GM12801 (cell line): ENCODE measurements at regions not wholly inside any gene's neighbourhood (a gene's known extent, or its start where the extent isn't known, plus 50 kb on each side); places are given as distances from the start of the nearest gene placed in this dataset.

Experiments
- CTCF ChIP-seq: IDR thresholded peaks from one replicate; pipeline ENCODE4 v1.5.1; 2011; ENCODE audit warnings: control low read depth; ENCODE audit not compliant: insufficient read length; ENCODE audit errors: extremely low read depth

DNA sequence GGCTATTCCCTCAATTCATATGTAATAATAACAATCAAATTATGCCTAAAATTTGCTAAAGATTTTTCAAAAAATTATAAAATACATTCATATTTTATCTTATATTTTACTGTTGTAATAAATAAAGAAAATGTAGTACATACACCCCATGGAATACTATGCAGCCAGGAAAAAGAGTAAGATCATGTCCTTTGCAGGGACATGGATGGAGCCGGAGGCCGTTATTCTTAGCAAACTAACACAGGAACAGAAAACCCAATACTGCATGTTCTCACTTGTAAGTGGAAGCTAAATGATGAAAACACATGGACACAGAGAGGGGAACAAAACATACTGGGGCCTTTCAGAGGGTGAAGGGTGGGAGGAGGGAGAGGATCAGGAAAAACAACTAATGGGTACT, 584.2 kb upstream of the MMS22L start:
- TF ChIP-seq CTCF, result no peak

DNA sequence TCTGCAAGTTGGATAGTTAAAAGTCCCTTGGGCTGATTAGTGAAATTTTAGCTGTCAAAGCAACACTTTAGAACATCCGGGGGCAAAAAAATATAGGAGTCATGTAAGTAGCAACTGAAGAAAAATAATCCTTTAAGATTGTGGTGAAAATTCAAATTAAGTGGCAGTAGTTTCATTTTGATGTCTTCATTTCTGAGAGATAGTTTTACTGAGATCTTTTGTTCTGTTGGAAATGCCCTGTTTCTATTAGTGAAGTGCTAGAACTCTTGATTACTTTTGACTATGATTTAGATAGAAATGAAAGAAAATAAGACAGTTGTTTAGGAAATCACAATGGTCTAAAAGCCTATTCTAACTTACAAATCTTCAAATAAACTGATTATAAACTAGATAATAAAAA, 587.3 kb upstream of the MMS22L start:
- TF ChIP-seq CTCF, result no peak

- no peak for TF ChIP-seq CTCF
These were observed 593.7 kb upstream of the MMS22L start for GRCh38 chr6:97876711-97877110.

DNA sequence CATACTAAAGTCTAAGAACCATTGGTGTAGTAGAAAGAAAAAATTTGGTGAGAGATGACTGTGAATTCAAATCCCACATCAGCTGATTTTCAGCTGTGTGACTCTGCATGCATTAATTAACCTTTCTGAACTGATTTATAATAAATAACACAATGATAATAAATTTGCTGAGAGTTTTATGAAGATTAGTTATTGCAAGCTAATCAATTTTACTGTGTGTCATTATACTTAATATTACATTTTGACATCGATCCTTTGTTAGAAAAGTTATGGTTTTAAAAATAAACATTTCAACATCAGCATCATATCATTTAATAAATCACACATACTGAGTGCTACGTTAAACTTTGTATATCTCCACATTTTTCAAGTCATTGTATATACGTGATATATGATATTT, 599.7 kb upstream of the MMS22L start:
- TF ChIP-seq CTCF, result no peak

DNA sequence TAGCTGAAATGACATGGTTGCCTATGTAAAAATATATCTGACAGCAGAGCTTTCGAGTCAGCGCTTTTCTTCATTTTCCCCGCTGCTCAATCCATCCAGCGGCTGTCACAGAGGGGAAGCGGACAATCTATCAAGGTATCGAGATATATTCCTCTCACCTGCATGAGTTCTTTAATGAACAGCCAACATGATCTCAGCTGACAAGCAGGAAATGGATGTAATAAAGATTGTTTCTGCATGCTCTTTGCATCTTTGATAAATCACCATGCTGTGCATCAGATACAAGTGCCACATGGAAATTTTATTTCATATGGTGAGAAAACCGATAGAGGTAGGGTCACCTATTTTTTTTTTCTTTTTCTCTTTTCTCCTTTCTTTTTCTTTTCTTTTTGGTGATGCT, 602.3 kb upstream of the MMS22L start:
- no peak for TF ChIP-seq CTCF

DNA sequence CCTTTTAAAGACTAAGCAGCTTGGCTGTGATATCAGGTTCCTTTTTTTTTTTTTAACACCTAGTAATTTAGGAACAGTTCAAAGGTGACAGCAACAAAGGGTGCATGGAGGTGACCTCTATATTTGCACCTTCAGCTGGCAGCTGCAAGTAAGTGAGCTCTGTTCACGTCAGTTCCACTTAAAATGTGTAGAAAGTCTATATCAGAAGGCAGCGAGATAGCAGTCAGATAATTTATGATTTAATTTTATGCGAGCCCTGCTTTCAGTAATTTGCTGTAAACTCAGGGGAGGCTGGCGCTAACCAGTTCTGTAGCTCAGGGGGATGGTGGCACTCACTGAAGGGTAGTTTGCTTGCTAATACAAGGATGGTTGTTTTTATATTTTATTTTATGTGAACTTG, 602.8 kb upstream of the MMS22L start:
- no peak for TF ChIP-seq CTCF

GRCh38 chr6:97901531-97901930, 618.5 kb upstream of the MMS22L start:
- TF ChIP-seq CTCF, result no peak

- no peak for TF ChIP-seq CTCF
These were observed 626.4 kb upstream of the MMS22L start for GRCh38 chr6:97909380-97909779.
